ENCODE measurements at regions not wholly inside any gene's neighbourhood (a gene's known extent, or its start where the extent isn't known, plus 50 kb on each side); places are given as distances from the start of the nearest gene placed in this dataset.

- no peak overlapping the region for H3K4me3 ChIP-seq
- TF ChIP-seq CTCF (IDR thresholded peaks at IDR 0.05) (no peak), POLR2A (IDR thresholded peaks at IDR 0.05) (no peak), POLR2AphosphoS5 (IDR thresholded peaks at IDR 0.05) (no peak), EP300 (IDR thresholded peaks at IDR 0.05) (no peak)
- H3K27me3 ChIP-seq = no peaks in the 10 kb centered on the region
- no peak overlapping the region for H3K27ac ChIP-seq
- H3K36me3 ChIP-seq = no peaks in the 10 kb centered on the region
- H3K9me3 ChIP-seq = no peaks in the 10 kb centered on the region
- H3K4me1 ChIP-seq = peaks cover 5% of the 10 kb centered on the region
- DNase-seq (ENCODE audit: low spot score in 2 of 2) = no peak
- WGBS = 51% methylated on average over 2 of the region's 2 CpGs
These were observed 146.2 kb downstream of the SPATA18 start for GRCh38 chr4:52197306-52197705.

GRCh38 chr4:52198294-52198693 is 147.2 kb downstream of the SPATA18 start:
- Histone ChIP-seq H3K27ac (no peak overlapping the region), H3K27me3 (no peaks in the 10 kb centered on the region), H3K4me3 (no peak overlapping the region), H3K4me1 (no peaks in the 10 kb centered on the region), H3K9me3 (no peaks in the 10 kb centered on the region), H3K36me3 (no peaks in the 10 kb centered on the region)
- no peak for TF ChIP-seq CTCF (IDR thresholded peaks at IDR 0.05)
- no peak for TF ChIP-seq POLR2AphosphoS5 (IDR thresholded peaks at IDR 0.05)
- TF ChIP-seq POLR2A (IDR thresholded peaks at IDR 0.05) = no peak
- TF ChIP-seq EP300 (IDR thresholded peaks at IDR 0.05) = no peak
- no peak for DNase-seq (ENCODE audit: low spot score in 2 of 2)

- no peaks in the 10 kb centered on the region for H3K27me3 ChIP-seq
- no peak for DNase-seq (ENCODE audit: low spot score in 2 of 2)
- H3K4me1 ChIP-seq = no peaks in the 10 kb centered on the region
- TF ChIP-seq CTCF (IDR thresholded peaks at IDR 0.05) (no peak), EP300 (IDR thresholded peaks at IDR 0.05) (no peak), POLR2A (IDR thresholded peaks at IDR 0.05) (no peak), POLR2AphosphoS5 (IDR thresholded peaks at IDR 0.05) (no peak)
- H3K36me3 ChIP-seq = no peaks in the 10 kb centered on the region
- no peaks in the 10 kb centered on the region for H3K9me3 ChIP-seq
- WGBS = 60% methylated on average over 3 of the region's 3 CpGs
- H3K27ac ChIP-seq = no peak overlapping the region
- no peak overlapping the region for H3K4me3 ChIP-seq
These were observed 148.7 kb downstream of the SPATA18 start for GRCh38 chr4:52199574-52200338.

GRCh38 chr4:52200339-52200725 is 149.2 kb downstream of the SPATA18 start:
- WGBS = 51% methylated on average over 4 of the region's 4 CpGs
- no peaks in the 10 kb centered on the region for H3K9me3 ChIP-seq
- DNase-seq (ENCODE audit: low spot score in 2 of 2) = no peak
- no peak overlapping the region for H3K27ac ChIP-seq
- H3K4me3 ChIP-seq = no peak overlapping the region
- no peaks in the 10 kb centered on the region for H3K27me3 ChIP-seq
- TF ChIP-seq POLR2A (IDR thresholded peaks at IDR 0.05) = no peak
- TF ChIP-seq EP300 (IDR thresholded peaks at IDR 0.05) = no peak
- no peak for TF ChIP-seq POLR2AphosphoS5 (IDR thresholded peaks at IDR 0.05)
- no peaks in the 10 kb centered on the region for H3K36me3 ChIP-seq
- no peaks in the 10 kb centered on the region for H3K4me1 ChIP-seq

- H3K4me3 ChIP-seq = no peak overlapping the region
- H3K36me3 ChIP-seq = no peaks in the 10 kb centered on the region
- WGBS = 82% methylated on average over 1 of the region's 1 CpG
- no peaks in the 10 kb centered on the region for H3K27me3 ChIP-seq
- H3K4me1 ChIP-seq = no peaks in the 10 kb centered on the region
- no peak for DNase-seq (ENCODE audit: low spot score in 2 of 2)
- H3K9me3 ChIP-seq = no peaks in the 10 kb centered on the region
- no peak overlapping the region for H3K27ac ChIP-seq
- TF ChIP-seq CTCF (IDR thresholded peaks at IDR 0.05) (no peak), POLR2A (IDR thresholded peaks at IDR 0.05) (no peak), EP300 (IDR thresholded peaks at IDR 0.05) (no peak), POLR2AphosphoS5 (IDR thresholded peaks at IDR 0.05) (no peak)
These were observed 150.6 kb downstream of the SPATA18 start for GRCh38 chr4:52201715-52202114.

Data from suprapubic skin (tissue), 4 donors.